ENCODE measurements at regions not wholly inside any gene's neighbourhood (a gene's known extent, or its start where the extent isn't known, plus 50 kb on each side); places are given as distances from the start of the nearest gene placed in this dataset.

GRCh38 chr1:19552291-19553010 lies 67.1 kb upstream of the CAPZB start:
- TF ChIP-seq ZNF384 (IDR thresholded peaks at IDR 0.05) (no peak), ELF4 (IDR thresholded peaks at IDR 0.05) (no peak), ARNT (IDR thresholded peaks at IDR 0.05) (no peak), HDGF (IDR thresholded peaks at IDR 0.05; ENCODE audit: borderline replicate concordance) (no peak), CTBP1 (IDR thresholded peaks at IDR 0.05; ENCODE audit: borderline replicate concordance) (no peak), BHLHE40 (IDR thresholded peaks at IDR 0.05; ENCODE audit: borderline replicate concordance) (no peak)
